Stomach smooth muscle (tissue), 2 donors: ENCODE measurements at regions not wholly inside any gene's neighbourhood (a gene's known extent, or its start where the extent isn't known, plus 50 kb on each side); places are given as distances from the start of the nearest gene placed in this dataset.

ENCODE experiments used
- H3K27ac ChIP-seq: one replicate; pipeline ENCODE4 v1.7.0; 2013; ENCODE audit warnings: mild to moderate bottlenecking, low read length, inconsistent platforms
- H3K27me3 ChIP-seq, 2 donors: one replicate each; pipeline ENCODE4 v1.7.0; 2013; ENCODE audit warnings: low read length in 2 of 2; ENCODE audit not compliant: insufficient read depth in 2 of 2, control insufficient read depth in 1 of 2
- H3K36me3 ChIP-seq, 2 donors: one replicate each; pipeline ENCODE4 v1.7.0; 2013; ENCODE audit warnings: low read length in 2 of 2; ENCODE audit not compliant: control insufficient read depth in 2 of 2, insufficient read depth in 2 of 2
- H3K4me1 ChIP-seq: one replicate; pipeline ENCODE4 v1.7.0; 2013; ENCODE audit warnings: low read length; ENCODE audit not compliant: control insufficient read depth, insufficient read depth
- H3K4me3 ChIP-seq, 2 donors: one replicate each; pipeline ENCODE4 v1.7.0; 2013; ENCODE audit warnings: low read length in 2 of 2
- H3K9ac ChIP-seq, 2 donors: one replicate each; pipeline ENCODE4 v1.7.0; 2013; ENCODE audit warnings: low read length in 2 of 2, mild to moderate bottlenecking in 1 of 2
- H3K9me3 ChIP-seq, 2 donors: one replicate each; pipeline ENCODE4 v1.7.0; 2013; ENCODE audit warnings: low read length in 2 of 2; ENCODE audit not compliant: control insufficient read depth in 2 of 2
- donor health status: healthy.
- donor health status: Pancreatic carcinoma.

GRCh38 chr14:50040401-50040775, 76.0 kb downstream of the VCPKMT start:
- no peak overlapping the region for H3K27ac ChIP-seq
- no peaks in the 10 kb centered on the region for H3K36me3 ChIP-seq
- H3K27me3 ChIP-seq: no peaks in the 10 kb centered on the region
- no peak overlapping the region for H3K9ac ChIP-seq
- peaks cover 20% of the 10 kb centered on the region for H3K4me1 ChIP-seq
- H3K4me3 ChIP-seq: no peak overlapping the region
- H3K9me3 ChIP-seq: no peaks in the 10 kb centered on the region

GRCh38 chr14:50040895-50041465, 75.4 kb downstream of the VCPKMT start:
- Histone ChIP-seq H3K9me3 (no peaks in the 10 kb centered on the region), H3K36me3 (no peaks in the 10 kb centered on the region), H3K9ac (no peak overlapping the region), H3K4me1 (peaks cover 23% of the 10 kb centered on the region), H3K4me3 (no peak overlapping the region), H3K27me3 (no peaks in the 10 kb centered on the region), H3K27ac (no peak overlapping the region)

GRCh38 chr14:50041980-50042379, 74.4 kb downstream of the VCPKMT start:
- Histone ChIP-seq H3K4me1 (peaks cover 23% of the 10 kb centered on the region), H3K27me3 (no peaks in the 10 kb centered on the region)

GRCh38 chr14:50044042-50044651, 72.2 kb downstream of the VCPKMT start:
- no peak overlapping the region for H3K4me3 ChIP-seq
- no peaks in the 10 kb centered on the region for H3K9me3 ChIP-seq
- no peaks in the 10 kb centered on the region for H3K36me3 ChIP-seq
- H3K9ac ChIP-seq: no peak overlapping the region
- H3K27ac ChIP-seq: no peak overlapping the region
- no peaks in the 10 kb centered on the region for H3K27me3 ChIP-seq
- H3K4me1 ChIP-seq: peaks cover 15% of the 10 kb centered on the region

More at GRCh38 chr14:50041980-50042379, 74.4 kb downstream of the VCPKMT start:
- Histone ChIP-seq H3K27ac (no peak overlapping the region), H3K9ac (no peak overlapping the region), H3K4me3 (no peak overlapping the region), H3K36me3 (no peaks in the 10 kb centered on the region), H3K9me3 (no peaks in the 10 kb centered on the region)

GRCh38 chr14:50045039-50045711, 71.2 kb downstream of the VCPKMT start:
- Histone ChIP-seq H3K9me3 (no peaks in the 10 kb centered on the region), H3K9ac (no peak overlapping the region), H3K27ac (no peak overlapping the region), H3K4me1 (peaks cover 12% of the 10 kb centered on the region), H3K27me3 (no peaks in the 10 kb centered on the region), H3K4me3 (no peak overlapping the region), H3K36me3 (no peaks in the 10 kb centered on the region)

GRCh38 chr14:50045837-50046236, 70.5 kb downstream of the VCPKMT start:
- Histone ChIP-seq H3K36me3 (no peaks in the 10 kb centered on the region), H3K27me3 (no peaks in the 10 kb centered on the region), H3K4me3 (no peak overlapping the region), H3K27ac (no peak overlapping the region), H3K4me1 (peaks cover 12% of the 10 kb centered on the region), H3K9me3 (no peaks in the 10 kb centered on the region), H3K9ac (no peak overlapping the region)

- Histone ChIP-seq H3K4me1 (peaks cover 12% of the 10 kb centered on the region), H3K36me3 (no peaks in the 10 kb centered on the region), H3K9me3 (no peaks in the 10 kb centered on the region), H3K4me3 (no peak overlapping the region), H3K9ac (no peak overlapping the region), H3K27me3 (no peaks in the 10 kb centered on the region), H3K27ac (no peak overlapping the region)
These were observed 69.1 kb downstream of the VCPKMT start for GRCh38 chr14:50047274-50047676.

- Histone ChIP-seq H3K4me3 (no peak overlapping the region), H3K36me3 (no peaks in the 10 kb centered on the region), H3K27me3 (no peaks in the 10 kb centered on the region), H3K9ac (no peak overlapping the region), H3K9me3 (no peaks in the 10 kb centered on the region), H3K4me1 (peaks cover 12% of the 10 kb centered on the region), H3K27ac (no peak overlapping the region)
These were observed 67.3 kb downstream of the VCPKMT start for GRCh38 chr14:50049093-50049492.

- no peaks in the 10 kb centered on the region for H3K9me3 ChIP-seq
- H3K4me1 ChIP-seq: peaks cover 8% of the 10 kb centered on the region
- H3K36me3 ChIP-seq: no peaks in the 10 kb centered on the region
- H3K9ac ChIP-seq: no peak overlapping the region
- no peaks in the 10 kb centered on the region for H3K27me3 ChIP-seq
- H3K4me3 ChIP-seq: no peak overlapping the region
- no peak overlapping the region for H3K27ac ChIP-seq
These were observed 66.4 kb downstream of the VCPKMT start for GRCh38 chr14:50049703-50050570.

GRCh38 chr14:50051106-50051505, 65.3 kb downstream of the VCPKMT start:
- Histone ChIP-seq H3K27ac (no peak overlapping the region), H3K4me1 (no peaks in the 10 kb centered on the region), H3K27me3 (no peaks in the 10 kb centered on the region), H3K9ac (no peak overlapping the region), H3K4me3 (no peak overlapping the region), H3K36me3 (no peaks in the 10 kb centered on the region), H3K9me3 (no peaks in the 10 kb centered on the region)
